Ishikawa (cell line): ENCODE measurements at regions not wholly inside any gene's neighbourhood (a gene's known extent, or its start where the extent isn't known, plus 50 kb on each side); places are given as distances from the start of the nearest gene placed in this dataset.

Experiments
- CEBPB ChIP-seq: IDR thresholded peaks from 2 replicates; pipeline ENCODE4 v1.6.1; 2012
- CREB1 ChIP-seq: IDR thresholded peaks from 2 replicates; pipeline ENCODE4 v1.6.1; 2012; ENCODE audit warnings: low read depth
- EGR1 ChIP-seq: IDR thresholded peaks from 2 replicates; pipeline ENCODE4 v1.6.1; 2012
- EP300 ChIP-seq: IDR thresholded peaks from 2 replicates; pipeline ENCODE4 v1.6.1; 2012; ENCODE audit warnings: borderline replicate concordance
- FOXM1 ChIP-seq: IDR thresholded peaks from 2 replicates; pipeline ENCODE4 v1.6.1; 2012; ENCODE audit warnings: low read depth, borderline replicate concordance
- NFIC ChIP-seq: IDR thresholded peaks from 2 replicates; pipeline ENCODE4 v1.6.1; 2012
- RAD21 ChIP-seq: IDR thresholded peaks from 2 replicates; pipeline ENCODE4 v1.6.1; 2012; ENCODE audit warnings: low read depth
- TAF1 ChIP-seq: IDR thresholded peaks from 2 replicates; pipeline ENCODE4 v1.6.1; 2012; ENCODE audit warnings: low read depth, mild to moderate bottlenecking
- TCF12 ChIP-seq: IDR thresholded peaks from 2 replicates; pipeline ENCODE4 v1.6.1; 2012; ENCODE audit warnings: low read depth
- TEAD4 ChIP-seq: IDR thresholded peaks from 2 replicates; pipeline ENCODE4 v1.6.1; 2012
- YY1 ChIP-seq: IDR thresholded peaks from 2 replicates; pipeline ENCODE4 v1.6.1; 2012; ENCODE audit warnings: low read depth
- ZBTB7A ChIP-seq: IDR thresholded peaks from 2 replicates; pipeline ENCODE4 v1.6.1; 2012; ENCODE audit warnings: low read depth
- TF ChIP-seq, protein P1 (sequence below): IDR thresholded peaks from 2 replicates; pipeline ENCODE4 v1.6.1; 2012
- TF ChIP-seq, protein P2 (sequence below): IDR thresholded peaks from 2 replicates; pipeline ENCODE4 v1.6.1; 2012
- TF ChIP-seq, protein P3 (sequence below): IDR thresholded peaks from 2 replicates; pipeline ENCODE4 v1.6.1; 2012; ENCODE audit warnings: low read depth, mild to moderate bottlenecking

DNA sequence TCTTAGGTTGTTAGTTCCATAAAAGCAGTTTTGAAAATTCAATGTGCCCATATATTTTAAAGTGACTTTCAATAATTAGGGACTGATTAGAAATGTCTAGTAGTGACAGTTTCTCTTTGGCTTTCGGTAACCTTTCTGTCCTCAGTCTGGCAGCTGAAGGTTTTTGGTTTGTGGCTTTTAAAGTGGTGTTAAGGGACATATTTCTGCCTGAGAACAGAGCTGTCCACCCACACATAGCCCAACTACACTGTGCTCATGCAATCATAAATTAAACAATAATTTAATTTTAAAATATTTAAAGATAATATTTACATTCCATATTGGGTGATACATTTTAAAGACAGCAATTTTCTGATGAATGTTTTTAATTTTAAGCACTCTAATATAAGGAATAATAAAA, 335.0 kb upstream of the TENM3 start:
- TF ChIP-seq, protein P1, sequence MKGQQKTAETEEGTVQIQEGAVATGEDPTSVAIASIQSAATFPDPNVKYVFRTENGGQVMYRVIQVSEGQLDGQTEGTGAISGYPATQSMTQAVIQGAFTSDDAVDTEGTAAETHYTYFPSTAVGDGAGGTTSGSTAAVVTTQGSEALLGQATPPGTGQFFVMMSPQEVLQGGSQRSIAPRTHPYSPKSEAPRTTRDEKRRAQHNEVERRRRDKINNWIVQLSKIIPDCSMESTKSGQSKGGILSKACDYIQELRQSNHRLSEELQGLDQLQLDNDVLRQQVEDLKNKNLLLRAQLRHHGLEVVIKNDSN: no peak
- TF ChIP-seq ZBTB7A (no peak), CREB1 (no peak), TAF1 (no peak), EP300 (no peak), YY1 (no peak), RAD21 (no peak), CEBPB (no peak), NFIC (no peak), TEAD4 (no peak), TCF12 (no peak), EGR1 (no peak), FOXM1 (no peak)
- TF ChIP-seq, protein P2, sequence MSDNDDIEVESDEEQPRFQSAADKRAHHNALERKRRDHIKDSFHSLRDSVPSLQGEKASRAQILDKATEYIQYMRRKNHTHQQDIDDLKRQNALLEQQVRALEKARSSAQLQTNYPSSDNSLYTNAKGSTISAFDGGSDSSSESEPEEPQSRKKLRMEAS: no peak
- TF ChIP-seq, protein P3, sequence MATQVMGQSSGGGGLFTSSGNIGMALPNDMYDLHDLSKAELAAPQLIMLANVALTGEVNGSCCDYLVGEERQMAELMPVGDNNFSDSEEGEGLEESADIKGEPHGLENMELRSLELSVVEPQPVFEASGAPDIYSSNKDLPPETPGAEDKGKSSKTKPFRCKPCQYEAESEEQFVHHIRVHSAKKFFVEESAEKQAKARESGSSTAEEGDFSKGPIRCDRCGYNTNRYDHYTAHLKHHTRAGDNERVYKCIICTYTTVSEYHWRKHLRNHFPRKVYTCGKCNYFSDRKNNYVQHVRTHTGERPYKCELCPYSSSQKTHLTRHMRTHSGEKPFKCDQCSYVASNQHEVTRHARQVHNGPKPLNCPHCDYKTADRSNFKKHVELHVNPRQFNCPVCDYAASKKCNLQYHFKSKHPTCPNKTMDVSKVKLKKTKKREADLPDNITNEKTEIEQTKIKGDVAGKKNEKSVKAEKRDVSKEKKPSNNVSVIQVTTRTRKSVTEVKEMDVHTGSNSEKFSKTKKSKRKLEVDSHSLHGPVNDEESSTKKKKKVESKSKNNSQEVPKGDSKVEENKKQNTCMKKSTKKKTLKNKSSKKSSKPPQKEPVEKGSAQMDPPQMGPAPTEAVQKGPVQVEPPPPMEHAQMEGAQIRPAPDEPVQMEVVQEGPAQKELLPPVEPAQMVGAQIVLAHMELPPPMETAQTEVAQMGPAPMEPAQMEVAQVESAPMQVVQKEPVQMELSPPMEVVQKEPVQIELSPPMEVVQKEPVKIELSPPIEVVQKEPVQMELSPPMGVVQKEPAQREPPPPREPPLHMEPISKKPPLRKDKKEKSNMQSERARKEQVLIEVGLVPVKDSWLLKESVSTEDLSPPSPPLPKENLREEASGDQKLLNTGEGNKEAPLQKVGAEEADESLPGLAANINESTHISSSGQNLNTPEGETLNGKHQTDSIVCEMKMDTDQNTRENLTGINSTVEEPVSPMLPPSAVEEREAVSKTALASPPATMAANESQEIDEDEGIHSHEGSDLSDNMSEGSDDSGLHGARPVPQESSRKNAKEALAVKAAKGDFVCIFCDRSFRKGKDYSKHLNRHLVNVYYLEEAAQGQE: no peak

- TF ChIP-seq TEAD4 (no peak), YY1 (no peak), CEBPB (no peak)
- TF ChIP-seq, protein P3: no peak
These were observed 333.8 kb upstream of the TENM3 start for GRCh38 chr4:181909368-181909767.

- TF ChIP-seq EP300: no peak
- TF ChIP-seq RAD21: no peak
- TF ChIP-seq TCF12: no peak
- TF ChIP-seq FOXM1: no peak
- TF ChIP-seq, protein P2: no peak
- TF ChIP-seq CREB1: no peak
- TF ChIP-seq CEBPB: no peak
- TF ChIP-seq EGR1: no peak
These were observed 331.8 kb upstream of the TENM3 start for GRCh38 chr4:181911420-181911819.

DNA sequence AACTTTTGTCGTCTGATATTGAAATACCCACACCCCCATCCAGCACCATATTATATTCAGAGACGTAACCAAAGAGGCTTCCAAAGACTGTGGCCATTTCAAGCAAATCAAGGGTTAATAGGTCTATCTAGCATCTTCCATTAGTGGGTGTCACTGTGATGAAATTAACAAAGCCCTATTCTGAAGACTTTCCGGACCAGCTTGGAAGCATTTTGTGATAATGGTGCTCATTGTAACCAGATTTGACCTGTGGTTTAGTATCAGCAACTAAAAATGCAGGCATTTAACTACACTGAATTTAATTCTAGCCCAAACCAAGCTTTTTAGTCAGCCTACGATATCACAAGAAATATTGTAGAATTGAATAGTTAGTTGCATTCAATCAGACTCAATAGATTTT, 309.7 kb upstream of the TENM3 start:
- TF ChIP-seq EGR1 (no peak), RAD21 (no peak), YY1 (no peak), TCF12 (no peak), TAF1 (no peak)
- TF ChIP-seq, protein P3: no peak

- TF ChIP-seq YY1 (no peak), CEBPB (no peak), TCF12 (no peak), EP300 (no peak), TAF1 (no peak)
- TF ChIP-seq, protein P1: no peak
- TF ChIP-seq, protein P3: no peak
These were observed 304.6 kb upstream of the TENM3 start for GRCh38 chr4:181938631-181939030.
